NCI-H345 treated with DMSO at 0.1 percent for 48 hours (cell line): ENCODE measurements at regions not wholly inside any gene's neighbourhood (a gene's known extent, or its start where the extent isn't known, plus 50 kb on each side); places are given as distances from the start of the nearest gene placed in this dataset.

ENCODE experiments used
- DNase-seq: peaks from one replicate; lab custom pipeline; 2025; ENCODE audit not compliant: unreplicated experiment; lab: John Stamatoyannopoulos, UW

DNA sequence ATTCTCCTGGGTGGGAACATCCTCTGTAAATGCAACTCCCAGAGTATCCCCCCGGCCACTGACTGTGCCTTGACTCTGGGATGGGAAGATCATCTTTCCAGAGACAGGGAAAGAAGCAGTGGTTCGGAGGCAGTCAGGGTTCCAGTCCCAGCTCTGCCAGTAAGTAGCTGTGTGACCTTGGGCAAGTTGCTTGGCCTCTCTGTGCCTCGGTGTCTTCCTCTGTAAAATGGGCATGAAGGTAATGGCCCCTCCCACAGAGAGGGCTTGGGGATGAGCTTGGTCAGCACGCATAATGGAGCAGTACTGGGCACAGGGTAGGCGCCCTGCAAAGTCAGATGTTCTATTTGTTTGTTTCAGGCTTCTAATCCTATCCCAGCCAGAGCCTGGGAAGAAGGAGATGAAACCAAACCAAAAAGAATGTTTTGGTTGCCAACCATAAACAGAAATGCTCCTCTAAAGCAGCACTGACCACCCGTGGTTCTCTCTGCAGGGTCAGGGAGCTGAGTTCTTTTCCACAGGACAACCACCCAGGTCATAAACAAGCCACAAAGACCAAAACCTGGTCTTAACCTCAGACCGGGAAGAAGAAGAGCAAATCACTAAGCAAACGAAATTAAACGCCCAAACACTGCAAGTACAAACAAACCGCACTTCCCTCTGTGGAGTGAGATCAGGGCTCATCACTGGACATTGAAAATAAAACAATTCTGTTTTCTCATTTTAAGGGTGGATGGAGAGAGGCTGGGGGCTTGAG is 381.0 kb upstream of the SULF2 start:
- no peak for DNase-seq

DNA sequence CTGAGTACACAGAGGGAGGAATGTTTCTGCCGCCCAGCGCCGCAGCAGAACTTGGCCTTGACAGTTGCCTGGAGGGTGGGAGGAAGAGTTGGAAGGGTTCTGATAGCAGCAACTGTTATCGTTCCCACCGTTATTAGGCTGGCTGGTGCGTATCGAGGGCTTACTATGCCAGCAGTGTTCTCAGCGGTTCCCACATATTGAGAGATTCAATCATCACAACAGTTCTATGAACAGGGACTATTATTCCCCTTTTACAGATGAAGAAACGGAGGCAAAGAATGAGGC is 380.1 kb upstream of the SULF2 start:
- no peak for DNase-seq

DNA sequence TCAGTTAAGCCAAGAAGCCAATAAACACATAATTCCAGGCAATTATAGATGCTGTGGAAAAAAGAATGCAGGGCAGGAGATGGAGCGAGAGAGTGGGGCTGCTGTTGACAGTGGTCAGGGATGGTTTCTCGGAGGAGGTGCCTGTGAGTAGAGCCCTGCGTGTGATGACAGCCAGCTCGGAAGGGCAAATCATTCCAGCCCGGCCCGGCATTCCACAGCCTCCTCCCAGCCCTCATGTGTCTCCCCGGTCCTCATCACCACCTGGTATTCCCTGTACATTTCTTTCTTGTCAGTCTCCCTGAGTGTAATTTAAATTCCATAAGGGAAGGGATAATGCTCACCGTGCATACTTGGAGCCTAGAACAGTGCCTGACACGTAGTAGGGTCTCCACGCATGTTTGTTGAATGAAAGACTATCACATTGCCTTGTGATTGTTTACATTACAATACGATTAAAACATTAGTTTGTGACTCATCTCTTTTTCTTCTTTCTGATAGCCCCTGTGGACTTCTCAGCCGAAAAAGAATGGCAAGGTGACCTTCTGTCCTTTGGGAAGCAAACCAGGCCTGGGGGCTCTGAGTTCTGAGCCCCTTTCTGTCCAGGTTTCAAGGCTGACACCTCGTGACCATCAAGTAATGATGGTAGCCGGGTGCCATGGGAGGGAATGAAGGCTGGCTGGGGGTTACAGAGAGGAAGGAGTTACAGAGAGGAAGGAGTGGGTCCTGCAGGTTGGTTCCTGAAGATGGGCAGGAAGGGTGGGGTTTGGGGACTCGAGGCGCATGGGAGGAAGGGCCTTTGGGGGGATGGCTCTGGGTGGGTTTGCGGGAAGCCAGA is 379.5 kb upstream of the SULF2 start:
- no peak for DNase-seq

DNA sequence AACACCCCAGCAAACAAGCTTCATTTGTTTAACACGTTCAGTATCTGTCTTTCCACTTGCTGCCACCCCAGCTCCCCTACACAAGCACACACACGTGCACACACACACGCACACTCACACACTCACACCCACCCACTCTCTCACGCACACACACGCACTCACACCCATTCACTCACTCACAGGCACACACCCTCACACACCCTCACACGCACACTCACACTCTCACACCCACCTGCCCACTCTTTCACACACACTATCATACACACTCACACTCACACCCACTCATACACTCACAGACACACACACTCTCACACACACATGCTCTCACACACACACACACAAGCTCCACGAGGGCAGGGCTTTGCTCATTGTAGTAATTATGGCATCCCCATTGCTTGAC is 378.8 kb upstream of the SULF2 start:
- no peak for DNase-seq

DNA sequence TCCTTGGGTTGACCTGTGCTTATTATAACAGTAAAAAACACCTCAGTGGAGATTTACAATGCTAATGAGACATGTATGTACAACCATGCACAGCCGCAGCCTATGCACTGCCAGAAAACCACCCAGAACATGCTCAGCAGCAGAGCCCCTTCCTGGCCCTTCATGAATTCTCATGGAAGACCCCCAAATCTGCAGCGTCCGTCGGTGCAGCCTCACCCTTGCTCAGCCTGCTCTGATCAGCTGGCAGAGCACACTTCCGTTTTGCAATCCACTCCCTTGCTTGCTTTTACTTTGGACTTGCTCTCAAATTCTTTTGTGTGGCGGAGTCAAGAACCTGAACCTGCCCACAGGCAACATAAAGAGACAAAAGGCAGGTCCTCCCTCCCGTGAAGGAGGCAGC is 378.2 kb upstream of the SULF2 start:
- peak; percentile 63 for DNase-seq

DNA sequence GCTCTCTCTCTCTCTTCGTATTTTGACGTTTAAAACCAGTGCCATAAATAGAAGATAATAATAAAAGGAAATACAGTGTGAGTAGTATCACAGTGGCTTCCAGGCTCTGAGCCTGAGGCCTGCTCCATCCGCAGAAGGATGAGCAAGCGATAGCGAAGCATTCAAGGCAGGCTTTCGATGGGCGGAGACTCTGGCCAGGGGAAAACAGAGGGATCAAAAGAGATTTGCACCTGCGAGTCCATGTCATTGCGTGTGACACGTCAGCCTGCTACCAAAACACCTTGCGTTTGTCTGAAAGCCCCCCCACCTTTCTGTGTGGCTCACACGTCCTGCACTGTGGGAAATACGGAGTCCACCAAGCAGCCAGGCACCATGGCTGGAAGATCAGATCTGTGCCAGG is 377.3 kb upstream of the SULF2 start:
- DNase-seq: no peak

DNA sequence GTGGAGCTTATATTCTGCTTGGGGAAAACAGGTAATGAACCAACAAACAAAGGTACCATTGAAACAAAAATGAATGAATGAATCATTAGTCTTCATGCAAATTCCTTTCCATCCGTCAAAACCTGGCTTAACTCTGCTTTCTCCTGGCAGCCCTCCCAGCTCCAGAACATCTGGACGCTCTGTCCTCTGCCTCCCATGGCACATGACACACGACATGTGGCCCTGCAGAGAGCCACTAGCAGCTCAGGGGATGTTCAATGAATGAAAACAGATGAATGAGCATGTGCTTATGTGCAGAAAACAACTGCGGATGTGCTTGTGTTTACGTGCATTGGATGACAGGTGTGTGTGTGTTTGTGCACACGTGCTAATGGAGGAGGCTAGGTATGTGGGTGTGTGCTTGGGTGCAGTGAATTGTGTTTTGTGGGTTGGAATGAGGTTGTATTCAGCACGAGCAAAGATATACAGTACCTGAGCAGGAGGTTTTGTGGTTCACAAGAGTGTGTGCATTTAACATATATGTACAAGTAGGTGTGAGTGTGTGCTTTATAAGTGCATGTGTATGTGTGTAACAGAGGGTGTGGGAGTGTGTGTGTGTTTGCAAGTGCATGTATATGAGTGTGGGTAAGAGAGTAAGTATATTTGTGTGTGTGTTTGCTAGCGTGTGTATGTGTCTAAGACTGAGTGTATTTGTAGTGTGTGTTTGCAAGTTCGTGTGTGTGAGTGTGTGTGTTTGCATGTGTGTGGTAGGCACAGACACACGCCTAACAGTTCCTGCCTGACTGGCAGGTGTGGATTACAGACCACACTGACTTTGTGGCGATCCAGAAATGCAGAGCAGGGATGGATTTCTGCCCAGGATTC is 374.1 kb upstream of the SULF2 start:
- DNase-seq: no peak

DNA sequence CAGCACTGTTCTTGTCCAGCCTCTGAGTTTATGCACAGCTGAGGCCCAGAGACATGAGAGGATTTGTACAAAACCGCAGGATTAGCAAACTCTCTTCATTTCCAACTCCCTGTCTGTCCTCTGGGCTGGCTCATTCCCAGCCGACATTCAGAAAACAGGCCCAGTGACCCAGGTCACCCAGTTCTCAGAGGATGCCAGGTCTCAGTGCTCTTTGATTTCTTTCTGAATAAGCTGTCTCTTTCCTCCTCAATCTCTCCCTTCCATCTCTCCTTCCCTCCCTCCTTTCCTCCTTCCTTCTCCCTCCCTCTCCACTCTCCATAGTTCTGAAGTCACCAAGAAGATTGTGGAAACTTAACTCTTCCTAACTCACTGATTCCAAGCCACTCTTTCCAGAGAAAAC is 372.7 kb upstream of the SULF2 start:
- no peak for DNase-seq

DNA sequence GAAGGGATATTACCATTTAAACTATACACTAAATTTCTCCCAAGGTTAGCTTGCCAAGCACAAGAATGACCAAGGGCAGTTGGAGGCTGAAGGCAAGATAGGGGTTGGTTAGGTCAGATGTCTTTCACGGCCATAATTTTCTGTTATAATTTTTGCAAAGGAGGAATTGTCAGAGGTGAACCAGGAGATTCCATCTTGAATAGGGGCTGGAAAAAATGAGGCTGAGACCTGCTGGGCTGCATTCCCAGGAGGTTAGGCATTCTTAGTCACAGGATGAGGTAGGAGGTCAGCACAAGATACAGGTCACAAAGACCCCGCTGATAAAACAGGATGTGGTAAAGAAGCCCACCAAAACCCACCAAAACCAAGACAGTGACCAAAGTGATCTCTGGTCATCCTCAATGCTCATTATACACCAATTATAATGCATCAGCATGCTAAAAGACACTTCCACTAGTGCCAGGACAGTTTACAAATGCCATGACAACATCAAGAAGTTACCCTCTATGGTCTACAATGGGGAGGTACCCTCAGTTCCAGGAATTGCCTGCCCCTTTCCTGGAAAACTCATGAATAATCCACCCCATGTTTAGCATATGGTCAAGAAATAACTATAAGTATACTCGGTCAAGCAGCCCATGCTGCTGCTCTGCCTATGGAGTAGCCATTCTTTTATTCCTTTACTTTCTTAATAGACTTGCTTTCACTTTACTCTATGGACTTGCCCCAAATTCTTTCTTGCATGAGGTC is 371.8 kb upstream of the SULF2 start:
- DNase-seq: no peak

DNA sequence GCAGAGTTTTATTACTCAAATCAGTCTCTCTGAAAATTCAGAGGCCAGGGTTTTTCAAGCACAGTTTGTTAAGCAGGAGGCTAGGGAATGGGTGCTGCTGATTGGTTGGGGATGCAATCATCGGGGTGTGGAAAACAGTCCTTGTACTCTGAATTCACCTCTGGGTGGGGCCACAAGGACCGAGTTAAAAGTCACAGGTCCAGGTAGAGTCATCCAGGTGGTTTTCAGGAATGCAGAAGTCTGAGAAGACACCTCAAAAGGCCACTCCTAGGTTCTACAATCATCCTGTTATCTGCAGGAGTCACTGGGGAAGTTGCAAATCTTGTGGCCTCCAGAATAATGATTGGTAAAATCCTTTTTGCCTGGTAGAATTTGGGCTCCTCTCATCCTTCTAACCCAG is 371.2 kb upstream of the SULF2 start:
- no peak for DNase-seq

DNA sequence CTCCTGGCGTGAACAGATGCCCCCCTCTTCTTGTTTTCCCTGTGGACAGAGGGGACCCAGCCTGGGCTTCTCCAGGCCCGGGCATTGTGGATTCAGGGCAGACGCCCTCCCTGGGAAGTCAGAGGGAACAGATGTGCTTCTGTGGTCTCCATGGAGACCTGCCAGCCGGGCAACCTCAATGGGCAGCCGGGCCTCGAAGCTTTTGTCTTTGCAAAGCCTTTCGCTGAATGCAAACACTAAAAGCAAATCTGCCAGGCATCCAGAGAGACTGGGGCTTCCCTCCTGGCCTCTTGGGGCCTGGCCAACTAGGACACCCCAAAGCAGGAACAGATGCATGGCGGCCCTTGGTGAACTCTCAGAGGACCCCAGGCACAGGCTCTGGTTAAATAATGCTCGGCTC is 370.0 kb upstream of the SULF2 start:
- DNase-seq: peak; percentile 83

DNA sequence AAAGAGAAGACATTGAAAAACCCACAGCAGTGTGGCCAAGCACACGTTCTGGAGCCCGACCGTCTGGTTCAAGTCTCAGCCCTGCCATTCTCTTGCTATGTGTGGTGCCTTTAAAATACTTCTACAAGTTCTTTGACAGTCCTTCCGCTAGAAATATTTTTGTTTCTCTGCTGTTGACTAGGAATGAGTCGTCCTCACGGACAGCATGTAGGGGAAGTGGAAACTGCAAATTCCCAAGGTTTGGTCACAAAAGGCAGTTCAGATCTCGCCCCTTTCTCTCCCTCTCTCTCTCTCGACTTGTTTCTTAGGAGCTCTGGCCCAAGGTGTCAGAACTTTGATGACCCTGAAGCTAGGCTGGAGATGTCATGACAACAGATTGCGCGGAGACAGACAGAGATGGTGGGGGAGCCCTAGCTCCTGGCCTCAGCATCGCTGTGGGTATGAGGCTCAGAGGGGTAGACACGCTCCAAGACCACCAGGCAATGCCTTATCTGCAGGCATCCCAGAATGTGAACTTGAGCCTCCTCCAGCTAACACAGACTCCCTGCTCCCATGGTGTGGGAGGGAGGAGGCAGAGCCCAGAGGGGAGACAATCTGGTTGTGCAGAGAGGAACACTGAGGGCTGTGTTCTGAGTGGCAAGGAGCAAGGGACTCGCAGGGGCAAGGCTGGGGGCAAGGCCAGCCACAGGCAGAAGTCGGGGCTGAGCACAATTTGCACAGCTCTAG is 368.9 kb upstream of the SULF2 start:
- no peak for DNase-seq

DNA sequence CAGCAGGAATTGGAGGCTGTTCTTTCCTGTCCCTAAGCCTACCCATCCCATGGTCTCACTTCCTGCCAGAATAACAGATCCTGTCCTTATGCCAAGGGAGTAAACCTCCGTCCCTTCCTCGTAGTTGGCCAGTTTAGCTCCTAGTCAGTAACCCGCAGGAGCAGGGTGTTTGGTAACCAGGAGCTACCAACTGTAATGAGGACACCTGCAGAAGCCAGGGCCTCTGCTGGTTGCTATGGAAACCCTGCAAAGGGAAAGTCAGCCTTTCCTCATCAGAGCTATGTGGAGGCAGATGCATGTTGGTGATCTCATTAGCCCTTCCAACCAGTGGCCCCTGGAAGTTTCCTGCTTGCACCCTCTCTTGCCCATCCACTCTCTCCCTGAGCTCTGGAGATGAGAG is 368.2 kb upstream of the SULF2 start:
- DNase-seq: peak; percentile 49

DNA sequence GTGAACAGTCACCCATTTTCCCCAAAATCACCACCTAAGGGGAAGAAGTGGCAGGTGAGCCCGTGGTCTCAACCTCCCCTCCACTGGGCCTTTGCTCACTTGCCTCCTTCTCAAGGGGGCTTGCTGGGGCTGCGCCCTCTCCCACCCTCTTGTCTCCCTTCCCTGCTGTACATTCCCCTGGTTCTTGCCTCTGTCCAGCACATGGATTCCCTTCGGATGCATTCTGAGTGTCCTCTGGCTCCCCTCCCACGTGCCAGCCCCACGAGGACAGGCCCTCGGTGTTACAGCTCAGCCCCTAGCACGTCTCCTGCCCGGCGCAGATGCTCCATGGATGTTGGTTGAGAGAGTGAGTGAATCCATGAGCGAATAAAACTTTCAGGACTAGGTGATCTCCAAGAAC is 367.8 kb upstream of the SULF2 start:
- DNase-seq: no peak

DNA sequence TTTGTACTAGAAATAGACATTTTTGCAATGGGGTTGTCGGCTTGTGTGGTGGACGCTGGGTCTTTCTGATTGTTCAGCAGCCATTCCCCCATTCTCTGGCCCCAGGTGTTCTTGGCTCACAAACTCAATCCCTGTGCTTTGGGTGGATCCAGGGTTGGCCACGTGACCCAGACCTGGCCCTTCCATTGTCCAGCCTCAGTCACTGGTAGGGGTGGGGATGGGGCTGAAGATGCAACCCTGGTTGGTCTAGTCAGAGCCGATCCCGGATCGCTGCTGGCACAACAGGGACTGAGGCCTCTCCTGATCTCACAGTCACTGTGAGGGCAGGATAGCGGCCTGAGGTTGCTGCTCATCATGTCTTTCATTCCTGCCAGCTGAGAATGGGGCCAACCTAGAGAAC is 365.3 kb upstream of the SULF2 start:
- no peak for DNase-seq

DNA sequence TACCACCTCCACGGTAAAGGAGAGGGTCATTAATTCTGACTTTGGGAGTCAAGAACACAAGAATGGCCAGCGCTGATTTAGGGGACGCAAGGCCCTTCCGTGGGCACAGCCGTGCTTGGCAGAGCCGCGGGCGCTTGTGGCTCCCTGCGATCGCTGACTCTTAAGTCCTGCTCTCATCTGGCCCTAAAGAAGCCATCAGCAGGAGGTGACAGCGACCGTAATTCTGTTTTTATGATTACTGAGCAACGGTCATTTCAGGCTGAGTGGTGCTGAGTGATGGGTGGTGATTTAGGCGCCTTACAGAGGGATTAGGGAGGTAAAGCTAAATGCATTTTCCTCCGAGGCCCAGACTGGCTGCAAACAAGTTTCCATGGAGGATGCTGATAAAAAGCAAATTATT is 364.6 kb upstream of the SULF2 start:
- DNase-seq: no peak

DNA sequence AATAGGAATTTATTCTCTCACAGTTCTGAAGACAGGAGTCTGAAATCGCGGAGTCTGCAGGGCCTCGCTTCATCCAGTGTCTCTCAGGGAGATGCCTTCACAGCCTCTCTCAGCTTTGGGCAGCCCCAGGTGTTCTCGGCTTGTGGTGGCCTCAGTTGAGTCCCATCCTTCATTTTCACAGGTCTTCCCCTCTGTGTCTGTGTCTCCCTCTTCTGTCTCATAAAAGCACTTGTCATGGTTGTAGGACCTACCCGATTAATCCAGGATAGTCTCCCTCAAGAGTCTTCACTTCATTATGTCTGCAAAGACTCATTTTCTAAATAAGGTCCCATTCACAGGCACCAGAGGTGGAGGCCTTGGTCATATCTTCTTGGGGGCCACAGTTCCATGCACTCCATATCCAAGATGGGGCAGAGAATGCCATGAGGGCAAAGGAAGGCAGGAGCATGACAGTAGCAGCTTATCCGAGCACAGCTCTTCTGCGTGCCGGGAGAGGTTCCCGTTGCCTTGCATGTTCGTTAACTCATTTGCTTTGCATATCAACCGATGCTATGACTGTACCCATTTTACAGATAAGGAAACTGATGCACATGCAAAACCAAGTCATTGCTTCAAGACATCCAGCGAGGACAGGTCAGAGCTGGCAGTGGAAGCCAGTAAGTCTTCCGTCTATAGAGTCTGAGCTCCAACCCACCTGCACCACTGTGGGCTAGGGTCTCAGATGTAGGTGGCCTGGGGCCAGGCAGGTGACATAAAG is 363.8 kb upstream of the SULF2 start:
- no peak for DNase-seq

DNA sequence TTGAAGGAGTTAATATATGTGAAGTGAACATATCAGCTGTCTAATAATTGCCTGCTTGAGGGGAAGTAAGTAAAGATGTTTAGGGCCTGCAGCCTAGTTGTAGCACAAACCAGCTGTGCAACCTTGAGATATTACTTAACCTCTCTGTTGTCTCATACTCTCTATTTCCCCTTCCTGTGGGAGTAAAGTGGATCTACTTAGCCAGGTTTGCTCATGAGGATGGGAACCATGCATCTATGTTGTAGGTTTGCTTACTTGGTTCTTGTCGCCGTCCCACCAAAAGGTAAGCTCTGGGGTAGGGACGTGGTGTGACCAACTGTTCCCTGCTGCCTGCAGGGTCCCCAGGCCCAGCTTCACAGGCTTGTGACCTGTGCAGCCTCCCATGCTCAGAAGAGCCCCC is 362.7 kb upstream of the SULF2 start:
- no peak for DNase-seq

DNA sequence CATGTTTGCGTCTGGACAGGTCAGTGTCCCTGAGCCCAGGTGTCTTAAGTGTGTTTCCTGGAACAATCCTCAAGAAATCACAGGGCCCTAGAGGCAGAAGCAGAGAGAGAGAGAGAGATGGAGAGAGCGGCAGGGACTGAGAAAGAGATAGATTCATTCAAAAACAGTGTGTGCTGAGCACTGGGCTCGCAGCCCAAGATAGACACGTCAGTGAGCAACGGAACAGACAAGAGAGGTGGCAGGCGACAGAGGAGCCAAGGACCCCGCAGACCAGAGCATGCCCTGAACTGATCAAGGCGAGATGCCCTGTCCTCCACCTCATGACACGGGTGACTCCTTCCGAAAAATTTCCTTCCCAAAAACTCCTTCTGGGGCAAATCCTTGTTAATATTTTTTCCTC is 362.0 kb upstream of the SULF2 start:
- no peak for DNase-seq

DNA sequence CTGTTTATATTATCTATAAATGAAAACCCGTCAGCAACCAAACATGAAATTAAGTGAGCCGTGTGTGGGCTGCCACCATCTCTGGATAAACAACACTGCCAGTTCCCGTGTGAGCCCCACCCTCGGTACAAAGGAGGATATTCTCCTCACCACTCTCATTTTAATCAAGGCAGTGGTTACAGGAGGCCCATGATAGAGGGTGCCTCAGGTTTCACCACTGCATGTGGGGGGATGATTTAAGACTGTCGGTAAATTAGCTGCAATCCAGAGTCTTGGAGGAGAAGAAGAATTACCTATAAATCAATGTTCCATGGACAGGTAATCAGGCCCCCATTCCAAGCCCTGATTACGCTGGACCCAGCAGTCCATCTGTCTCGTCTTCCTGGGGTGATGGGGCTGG is 361.6 kb upstream of the SULF2 start:
- DNase-seq: no peak
